Fibroblast of the conjunctiva (primary cell): ENCODE measurements at regions not wholly inside any gene's neighbourhood (a gene's known extent, or its start where the extent isn't known, plus 50 kb on each side); places are given as distances from the start of the nearest gene placed in this dataset.

ENCODE experiments used
- DNase-seq: peaks from one replicate; pipeline ENCODE4 v3.0.0-alpha.2; 2010; ENCODE audit warnings: low read depth

DNA sequence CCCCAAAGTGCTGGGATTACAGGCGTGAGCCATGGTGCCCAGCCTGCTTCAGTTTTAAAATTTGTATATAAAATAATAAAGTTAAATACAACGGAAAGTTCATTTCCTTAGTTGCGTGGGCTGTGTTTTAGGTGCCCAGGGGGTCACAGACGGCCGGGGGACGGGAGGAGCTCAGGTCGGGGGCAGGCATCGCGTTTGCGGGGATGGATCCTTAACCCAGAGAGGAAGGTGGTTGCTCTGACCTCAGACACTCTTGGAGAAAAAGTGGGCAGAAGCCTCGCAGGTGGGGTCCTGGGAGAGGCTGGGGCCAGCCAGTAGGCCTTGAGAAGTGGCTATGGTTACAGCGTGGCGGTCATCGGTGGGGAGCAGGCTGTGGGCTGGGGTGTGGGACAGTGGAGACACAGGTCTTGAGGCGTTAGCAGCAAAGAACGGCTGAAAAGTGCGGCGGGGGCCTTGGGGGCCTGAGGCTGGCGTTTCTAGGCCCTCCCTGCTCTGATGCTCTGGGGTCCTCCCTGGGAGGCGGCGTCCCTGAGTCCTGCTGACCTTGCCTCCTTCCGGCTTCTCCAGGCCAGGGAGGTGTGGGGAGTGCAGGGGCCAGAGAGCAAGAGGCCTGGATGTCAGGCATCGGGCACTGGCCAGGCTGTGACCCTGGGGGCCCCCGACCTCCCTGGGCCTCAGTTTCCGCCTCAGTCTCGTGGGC, 54.4 kb downstream of the UNCX start:
- no peak for DNase-seq

- no peak for DNase-seq
Measured at GRCh38 chr7:1287752-1288201, 55.1 kb downstream of the UNCX start.

GRCh38 chr7:1288390-1288995, 55.8 kb downstream of the UNCX start:
- DNase-seq = no peak

DNA sequence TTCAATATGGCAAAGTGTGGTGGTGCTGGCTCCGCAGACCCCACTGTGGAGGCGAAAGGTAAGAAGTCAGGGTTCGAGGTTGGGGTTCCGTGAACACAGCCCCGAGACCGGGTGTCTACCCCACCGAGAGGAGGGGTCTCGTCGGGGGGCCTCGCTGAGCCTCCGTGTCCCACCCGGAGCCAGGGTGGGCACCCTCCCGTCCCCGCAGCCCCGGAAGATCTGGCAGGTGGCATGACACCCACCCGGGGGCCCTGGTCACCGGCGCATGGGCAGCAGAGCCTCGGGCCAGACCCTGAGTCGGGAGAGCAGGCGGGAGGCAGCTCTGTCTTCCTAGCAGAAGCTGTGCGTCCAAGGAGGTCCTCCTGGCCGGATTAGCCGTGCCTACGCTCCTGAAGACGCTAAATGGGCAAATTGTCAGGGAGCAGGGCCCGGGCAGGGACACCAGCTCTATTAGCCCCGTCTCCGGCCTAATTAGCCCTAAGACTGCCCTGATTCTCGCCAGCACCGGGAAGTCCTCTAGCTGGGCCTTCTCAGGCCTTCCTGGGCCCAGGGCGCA, 56.4 kb downstream of the UNCX start:
- DNase-seq = no peak

DNA sequence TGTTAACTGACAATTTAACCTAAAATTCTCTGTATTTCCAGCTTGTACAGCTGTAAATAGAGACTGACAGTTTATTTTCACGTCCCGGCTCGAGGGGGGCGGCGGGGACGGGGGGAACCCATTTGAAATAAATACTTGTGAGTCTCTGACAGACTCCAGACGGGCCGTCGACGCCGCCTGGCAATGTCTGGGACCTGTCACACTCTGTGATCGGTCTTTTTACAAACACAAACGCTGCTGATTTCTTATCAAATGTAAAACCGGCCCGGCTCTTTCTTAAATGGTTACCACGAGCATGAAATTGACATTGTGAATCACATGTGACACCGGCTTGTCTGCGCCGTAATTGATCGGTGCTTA, 57.0 kb downstream of the UNCX start:
- DNase-seq = no peak

DNA sequence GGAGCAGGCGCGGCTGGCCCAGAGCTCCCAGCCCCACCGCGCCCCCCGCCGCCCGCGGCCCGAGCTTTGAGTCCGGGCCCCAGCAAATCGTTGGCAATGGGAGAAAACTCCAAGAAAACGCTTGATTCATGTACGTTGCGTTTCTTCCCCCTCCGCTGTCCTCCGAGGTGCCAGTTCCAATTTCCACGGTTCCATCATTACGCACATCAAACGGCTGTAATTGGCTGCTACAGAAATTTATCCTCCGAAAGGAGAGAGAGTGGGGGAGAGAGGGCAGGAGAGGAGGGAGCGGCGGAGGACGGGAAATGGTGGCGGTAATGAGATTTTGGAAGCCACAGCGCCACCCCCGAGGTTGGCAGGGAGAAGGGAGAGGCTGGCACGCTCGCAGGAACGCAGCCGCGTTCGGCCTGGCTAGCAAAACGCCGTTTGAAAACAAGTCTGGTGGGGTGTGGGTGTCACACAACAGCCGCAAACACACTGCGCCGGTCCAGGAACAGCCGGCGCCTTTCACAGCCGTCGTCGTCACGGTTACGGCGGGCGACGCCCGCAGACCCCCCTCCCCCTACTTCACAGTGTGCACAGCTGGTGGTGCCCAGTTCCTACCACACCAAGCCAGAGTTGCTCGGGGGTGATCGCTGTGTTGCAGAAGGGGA, 57.5 kb downstream of the UNCX start:
- DNase-seq = peak; percentile 4

DNA sequence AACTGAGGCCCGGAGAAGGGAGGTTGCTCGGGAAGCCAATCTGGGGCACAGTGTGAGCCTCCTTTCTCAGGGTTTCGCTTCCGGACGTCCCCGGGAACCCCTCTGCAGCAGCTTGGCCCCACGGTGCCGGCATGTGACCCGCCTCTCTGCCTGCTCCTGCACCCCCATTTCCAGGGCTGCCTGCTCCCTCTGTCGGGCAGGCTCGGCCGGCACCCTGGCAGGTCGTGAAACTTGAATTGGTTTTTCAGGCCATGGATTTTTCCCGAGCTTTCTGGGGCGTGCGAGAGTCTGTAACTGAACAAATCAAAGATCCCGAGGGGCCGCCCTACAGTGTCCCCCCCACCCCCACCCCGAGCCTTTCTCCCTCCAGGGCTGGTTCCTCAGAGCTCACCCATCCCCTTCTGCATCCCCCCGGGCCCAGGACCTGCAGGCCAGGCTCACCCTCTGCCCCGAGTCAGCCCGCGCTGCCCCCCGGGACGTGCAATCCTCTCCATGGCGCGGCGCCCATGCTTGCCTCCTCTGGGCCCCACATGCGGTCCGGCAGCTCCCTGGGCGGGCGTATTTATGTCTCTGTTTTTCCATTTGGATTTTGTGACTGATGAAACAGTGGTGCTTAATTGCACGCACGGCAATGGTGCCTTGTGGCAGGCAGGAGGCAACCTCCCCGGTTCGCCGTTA, 58.1 kb downstream of the UNCX start:
- DNase-seq = peak; percentile 6

DNA sequence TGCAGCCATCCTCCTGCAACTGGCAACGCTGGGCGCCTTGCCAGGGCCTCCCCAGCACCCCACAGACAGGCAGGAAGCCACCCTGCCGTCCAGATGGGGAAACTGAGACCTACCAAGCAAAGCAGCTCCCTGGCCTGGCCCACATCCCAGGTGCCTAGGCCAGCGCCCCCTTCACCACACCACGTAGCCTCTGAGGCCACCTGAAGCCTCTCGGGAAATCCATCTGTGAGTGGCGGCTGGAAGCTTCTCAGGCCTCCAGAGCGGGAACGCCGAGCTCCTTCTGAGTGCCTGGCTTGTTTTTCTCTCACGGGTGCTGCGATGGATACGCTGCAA, 58.7 kb downstream of the UNCX start:
- no peak for DNase-seq

DNA sequence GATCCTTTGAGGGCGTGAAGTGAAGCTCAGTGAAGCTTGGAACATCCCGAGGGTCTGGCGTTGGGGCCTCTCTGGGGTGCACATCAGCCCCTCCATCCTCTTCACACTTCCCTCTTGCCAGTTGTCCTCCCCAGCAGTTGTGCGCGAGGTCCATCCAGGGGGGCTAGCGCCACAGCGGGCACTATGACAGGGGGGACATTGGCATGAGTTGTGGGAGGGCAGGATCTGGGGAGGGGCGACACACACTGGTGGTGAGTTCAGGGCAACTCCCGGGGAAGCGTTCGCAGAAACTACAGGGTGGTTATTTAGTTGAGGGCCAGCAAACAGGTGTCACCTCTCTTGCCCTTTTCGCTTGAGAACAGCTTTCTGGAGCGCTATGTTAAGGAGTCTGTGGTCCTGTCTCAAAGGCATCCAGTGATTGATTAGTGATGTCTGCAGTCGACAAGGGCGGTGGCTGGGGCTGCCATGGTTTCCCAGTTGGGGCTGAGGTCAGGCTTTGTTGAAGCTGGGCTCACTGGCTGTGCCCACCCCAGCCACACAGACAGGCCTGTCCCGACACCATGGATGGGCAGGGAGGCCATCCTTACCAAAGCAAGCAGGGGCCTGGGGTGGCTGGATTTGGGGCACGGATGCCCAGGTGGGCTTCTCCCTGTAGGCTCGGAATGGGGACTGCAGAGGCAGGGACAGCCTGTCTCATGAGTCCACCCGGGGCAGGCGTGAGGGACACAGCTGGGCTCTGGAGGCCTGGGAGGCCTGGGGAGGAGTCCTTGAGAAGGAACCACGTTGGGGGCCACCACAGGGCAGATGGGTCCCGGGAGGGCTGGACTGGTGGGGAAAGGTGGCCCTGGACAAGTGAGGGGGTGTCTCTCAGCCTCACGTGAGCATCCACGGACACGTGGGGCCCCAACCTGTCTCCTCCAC, 59.4 kb downstream of the UNCX start:
- DNase-seq = no peak

DNA sequence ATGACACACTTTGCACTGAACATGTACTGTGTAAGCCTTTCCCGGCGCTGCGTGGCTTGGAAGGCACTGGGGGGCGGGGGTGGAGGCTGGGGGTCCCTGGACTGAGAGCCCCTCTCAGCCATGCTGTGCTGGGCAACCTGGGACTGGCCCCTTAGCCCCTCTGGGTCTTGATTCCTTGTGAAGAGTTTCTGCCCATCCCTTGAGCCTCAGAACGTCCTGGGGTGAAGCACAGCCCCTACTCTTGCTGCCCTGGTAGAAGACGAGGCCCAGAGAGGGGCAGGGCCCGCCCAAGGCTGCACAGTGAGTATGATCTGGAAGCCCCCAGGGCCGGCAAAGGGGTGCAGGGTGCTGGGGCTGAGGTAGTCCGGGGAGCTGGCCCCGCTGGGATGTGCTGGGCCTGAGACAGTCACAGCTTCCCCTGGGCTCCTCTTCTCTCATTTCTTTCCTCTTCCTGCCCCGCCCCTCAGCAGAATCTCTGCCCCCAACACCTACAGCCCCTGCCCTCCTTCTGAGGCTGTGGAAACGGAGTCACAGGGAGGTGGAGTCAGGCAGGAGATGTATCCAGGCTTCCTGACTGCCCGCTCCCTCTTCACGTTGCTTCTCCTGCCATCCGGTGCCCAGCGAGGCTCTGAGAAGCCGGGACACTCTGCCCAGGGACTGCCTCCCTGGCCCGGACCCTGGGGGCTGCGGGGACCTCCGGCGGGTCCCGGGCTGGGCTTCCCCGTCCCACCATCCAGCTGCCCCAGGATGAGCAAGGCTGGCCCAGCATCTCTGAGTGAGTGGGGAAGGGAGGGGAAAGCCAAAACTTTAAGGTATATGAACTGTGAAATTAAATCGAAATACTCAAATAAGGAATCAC, 60.5 kb downstream of the UNCX start:
- DNase-seq = no peak

- DNase-seq = no peak
Measured at GRCh38 chr7:1293950-1294411, 61.3 kb downstream of the UNCX start.

DNA sequence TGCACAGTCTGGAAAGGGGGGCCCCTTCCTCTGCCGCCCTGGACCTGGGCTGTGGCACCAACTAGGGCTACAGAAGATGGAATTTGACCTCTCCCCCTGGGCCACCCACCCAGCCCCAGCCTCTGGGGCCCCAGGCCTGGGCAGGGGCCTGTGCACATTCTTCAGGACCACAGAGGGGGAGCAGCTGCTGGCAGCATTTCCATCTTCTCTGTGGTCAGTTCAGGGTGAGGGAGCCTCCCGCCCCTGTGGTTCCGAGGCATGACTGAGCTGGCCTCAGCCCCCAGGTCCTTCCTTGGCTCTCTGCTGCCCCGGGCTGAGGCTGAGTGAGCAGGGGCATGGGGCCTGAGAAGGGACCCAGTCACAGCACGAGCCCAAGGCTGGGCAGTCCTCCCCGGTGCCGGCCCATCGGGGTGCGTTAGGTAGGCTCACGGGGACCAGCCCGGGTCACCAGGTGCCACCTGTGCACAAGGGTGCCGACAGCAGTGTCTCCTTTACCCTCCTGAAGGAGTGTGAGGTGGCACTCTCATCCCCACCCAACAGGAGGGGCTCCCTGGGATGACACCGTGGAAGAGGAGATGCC, 63.2 kb downstream of the UNCX start:
- DNase-seq = no peak

DNA sequence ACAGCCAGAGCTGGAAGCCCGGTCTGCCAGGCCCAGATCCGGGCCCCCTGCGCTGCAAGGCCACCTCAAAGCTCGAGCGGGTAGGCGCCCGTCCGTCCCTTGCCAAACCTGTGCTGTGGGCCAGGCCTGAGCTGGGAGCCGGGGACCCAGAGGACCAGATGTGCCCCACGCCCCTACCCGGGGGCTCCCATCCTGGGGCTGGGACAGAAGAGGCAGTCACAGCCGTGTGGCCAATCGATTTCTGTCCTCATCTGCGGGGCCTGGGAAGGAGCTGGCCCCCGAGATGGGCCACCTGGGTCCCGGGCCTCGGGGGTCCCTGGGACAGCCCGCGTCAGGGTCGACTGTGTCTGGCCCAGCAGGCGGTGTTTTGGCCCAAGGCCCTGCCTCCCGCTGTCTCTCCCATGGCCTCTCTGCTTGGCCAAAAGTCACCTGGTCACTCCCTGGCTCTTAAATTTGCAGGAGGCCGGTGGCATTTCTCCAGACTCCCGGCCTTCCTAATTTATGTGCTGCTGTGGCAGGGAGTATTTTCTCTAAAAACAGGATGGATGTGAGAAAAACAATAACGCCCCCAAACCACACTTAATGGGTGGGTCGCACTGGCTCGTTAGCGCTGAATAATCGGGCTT, 63.8 kb downstream of the UNCX start:
- no peak for DNase-seq

DNA sequence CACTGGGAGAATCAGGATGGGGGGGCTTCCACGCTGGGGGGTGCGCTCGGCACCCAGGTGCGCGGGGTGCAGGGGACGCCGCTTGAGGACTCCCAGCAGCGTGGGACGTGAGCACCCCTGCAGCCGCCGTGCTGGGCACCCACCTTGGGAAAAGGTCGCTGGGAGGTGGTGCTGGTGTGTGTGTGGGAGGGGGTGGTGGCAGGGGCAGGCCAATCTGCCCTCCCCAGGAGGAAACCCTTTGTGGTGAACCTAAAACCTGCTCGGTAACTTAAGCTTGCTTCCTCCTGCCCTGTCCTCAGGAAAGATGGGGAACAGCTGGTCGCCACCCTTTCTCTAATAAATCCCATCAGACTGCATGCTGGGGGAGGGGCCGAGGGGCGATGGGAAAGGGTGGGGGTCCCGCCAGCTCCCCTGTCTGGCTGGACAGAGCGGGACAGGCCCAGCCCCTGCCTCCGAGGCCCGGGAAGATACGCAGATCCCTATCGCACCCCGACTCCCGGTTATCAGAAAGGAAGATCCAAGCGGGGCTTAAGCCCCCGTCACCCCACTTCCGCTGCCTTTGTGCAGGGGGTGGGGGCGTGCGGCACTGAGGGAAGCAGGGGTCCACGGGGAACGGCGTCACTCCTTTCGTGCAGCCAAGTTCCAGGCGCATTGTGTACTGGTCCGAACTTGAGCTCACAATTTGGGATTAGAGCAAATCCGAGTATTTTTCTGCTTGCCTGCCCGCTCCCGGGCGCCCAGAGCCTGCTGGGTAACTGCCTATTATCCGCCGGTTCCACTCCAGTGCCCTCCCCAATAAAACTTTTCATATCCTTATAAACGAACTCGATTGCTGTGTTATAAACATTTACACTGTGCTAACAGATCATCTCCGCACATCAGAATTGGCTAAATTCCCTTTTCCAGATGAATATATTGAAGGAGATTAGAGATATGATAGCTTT, 64.6 kb downstream of the UNCX start:
- DNase-seq = no peak

DNA sequence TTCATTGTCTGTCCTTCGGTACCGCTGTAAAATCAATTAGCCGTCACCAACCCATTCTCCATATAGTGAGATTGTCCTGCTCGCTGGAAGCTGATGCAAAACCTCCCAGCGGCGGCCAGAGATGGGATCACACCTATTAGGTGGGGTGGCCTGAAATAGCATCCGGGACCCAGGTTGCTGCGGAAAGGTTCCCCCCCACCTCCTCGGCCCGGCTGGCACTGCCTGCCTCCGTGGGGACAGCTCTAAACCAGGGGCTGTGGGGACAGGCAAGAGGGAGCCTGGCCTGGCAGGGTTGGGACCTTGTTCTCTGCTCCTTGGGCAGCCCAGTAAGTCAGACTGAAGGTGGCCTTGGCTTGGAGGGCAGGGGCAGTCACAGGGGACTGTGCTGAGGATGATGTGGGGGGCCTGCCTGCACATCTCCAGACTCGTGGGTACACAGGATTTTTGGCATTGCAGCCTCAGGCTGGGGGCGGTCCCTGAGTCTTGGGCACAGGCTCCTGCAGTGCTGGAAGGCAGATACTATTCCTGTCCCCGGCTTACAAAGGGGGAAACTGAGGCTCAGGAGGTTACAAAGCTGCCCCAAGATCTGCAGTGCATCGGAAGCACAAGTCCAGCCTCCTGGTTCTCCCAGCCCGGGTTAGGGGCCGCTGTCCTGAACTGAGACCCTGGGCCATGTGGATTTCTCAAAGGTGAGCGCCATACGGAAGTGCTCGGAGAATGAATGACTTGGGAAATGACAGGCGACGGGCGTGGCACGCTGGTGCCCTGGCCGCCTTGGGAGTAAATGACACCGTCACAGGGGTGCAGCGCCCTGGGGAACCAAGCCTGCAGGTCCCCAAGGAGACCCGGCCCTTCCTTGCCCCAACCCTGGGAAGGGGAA, 65.6 kb downstream of the UNCX start:
- no peak for DNase-seq

- DNase-seq = no peak
Measured at GRCh38 chr7:1298931-1299885, 66.5 kb downstream of the UNCX start.
